Mucosa of rectum (tissue), 2 donors: ENCODE measurements at regions not wholly inside any gene's neighbourhood (a gene's known extent, or its start where the extent isn't known, plus 50 kb on each side); places are given as distances from the start of the nearest gene placed in this dataset.

Experiments
- H3K27ac ChIP-seq, 2 donors: one replicate each; pipeline ENCODE4 v1.7.0; 2013; ENCODE audit warnings: inconsistent platforms in 2 of 2, low read depth in 2 of 2, low read length in 2 of 2
- H3K27me3 ChIP-seq, 2 donors: one replicate each; pipeline ENCODE4 v1.7.0; 2013; ENCODE audit warnings: low read length in 2 of 2; ENCODE audit not compliant: control insufficient read depth in 2 of 2, insufficient read depth in 2 of 2
- H3K36me3 ChIP-seq, 2 donors: one replicate each; pipeline ENCODE4 v1.7.0; 2013; ENCODE audit warnings: low read length in 2 of 2; ENCODE audit not compliant: control insufficient read depth in 2 of 2, insufficient read depth in 2 of 2
- H3K4me1 ChIP-seq, 2 donors: one replicate each; pipeline ENCODE4 v1.7.0; 2013; ENCODE audit warnings: low read length in 2 of 2, mild to moderate bottlenecking in 1 of 2; ENCODE audit not compliant: control insufficient read depth in 2 of 2, insufficient read depth in 2 of 2
- H3K4me3 ChIP-seq, 2 donors: one replicate each; pipeline ENCODE4 v1.7.0; 2013; ENCODE audit warnings: low read length in 2 of 2
- H3K9ac ChIP-seq, 2 donors: one replicate each; pipeline ENCODE4 v1.7.0; 2013; ENCODE audit warnings: low read length in 2 of 2, low read depth in 1 of 2, mild to moderate bottlenecking in 1 of 2
- H3K9me3 ChIP-seq, 2 donors: one replicate each; pipeline ENCODE4 v1.7.0; 2013; ENCODE audit warnings: low read length in 2 of 2; ENCODE audit not compliant: control insufficient read depth in 2 of 2
- donor health status: healthy.
- donor health status: Normal muscosa, but diverticular disease.

- no peaks in the 10 kb centered on the region for H3K4me1 ChIP-seq
- H3K27ac ChIP-seq, result no peak overlapping the region
These were observed 1425.7 kb upstream of the TENM3 start for GRCh38 chr4:180817529-180817928.

GRCh38 chr4:180823108-180823507 lies 1420.1 kb upstream of the TENM3 start:
- Histone ChIP-seq H3K36me3 (no peaks in the 10 kb centered on the region), H3K27ac (no peak overlapping the region), H3K9me3 (no peaks in the 10 kb centered on the region)

More at GRCh38 chr4:180817529-180817928, 1425.7 kb upstream of the TENM3 start:
- Histone ChIP-seq H3K27me3 (no peaks in the 10 kb centered on the region), H3K9ac (no peak overlapping the region), H3K9me3 (no peaks in the 10 kb centered on the region), H3K4me3 (no peak overlapping the region), H3K36me3 (no peaks in the 10 kb centered on the region)

GRCh38 chr4:180827232-180828009 lies 1415.8 kb upstream of the TENM3 start:
- H3K27ac ChIP-seq, result no peak overlapping the region
- peak overlapping the region; percentile 46 to 54 for H3K4me3 ChIP-seq
- no peak overlapping the region for H3K9ac ChIP-seq
- no peaks in the 10 kb centered on the region for H3K9me3 ChIP-seq
- no peaks in the 10 kb centered on the region for H3K36me3 ChIP-seq
- H3K27me3 ChIP-seq, result no peaks in the 10 kb centered on the region
- H3K4me1 ChIP-seq, result no peaks in the 10 kb centered on the region

More at GRCh38 chr4:180823108-180823507, 1420.1 kb upstream of the TENM3 start:
- no peak overlapping the region for H3K4me3 ChIP-seq
- no peak overlapping the region for H3K9ac ChIP-seq
- no peaks in the 10 kb centered on the region for H3K27me3 ChIP-seq
- H3K4me1 ChIP-seq, result no peaks in the 10 kb centered on the region

GRCh38 chr4:180828455-180829018 lies 1414.7 kb upstream of the TENM3 start:
- Histone ChIP-seq H3K9me3 (no peaks in the 10 kb centered on the region), H3K27me3 (no peaks in the 10 kb centered on the region), H3K9ac (no peak overlapping the region), H3K4me1 (no peaks in the 10 kb centered on the region), H3K36me3 (no peaks in the 10 kb centered on the region), H3K4me3 (no peak overlapping the region), H3K27ac (no peak overlapping the region)

- no peaks in the 10 kb centered on the region for H3K27me3 ChIP-seq
- H3K4me3 ChIP-seq, result no peak overlapping the region
- no peak overlapping the region for H3K27ac ChIP-seq
- no peaks in the 10 kb centered on the region for H3K9me3 ChIP-seq
- H3K36me3 ChIP-seq, result no peaks in the 10 kb centered on the region
- no peak overlapping the region for H3K9ac ChIP-seq
- no peaks in the 10 kb centered on the region for H3K4me1 ChIP-seq
These were observed 1411.1 kb upstream of the TENM3 start for GRCh38 chr4:180832073-180832472.

DNA sequence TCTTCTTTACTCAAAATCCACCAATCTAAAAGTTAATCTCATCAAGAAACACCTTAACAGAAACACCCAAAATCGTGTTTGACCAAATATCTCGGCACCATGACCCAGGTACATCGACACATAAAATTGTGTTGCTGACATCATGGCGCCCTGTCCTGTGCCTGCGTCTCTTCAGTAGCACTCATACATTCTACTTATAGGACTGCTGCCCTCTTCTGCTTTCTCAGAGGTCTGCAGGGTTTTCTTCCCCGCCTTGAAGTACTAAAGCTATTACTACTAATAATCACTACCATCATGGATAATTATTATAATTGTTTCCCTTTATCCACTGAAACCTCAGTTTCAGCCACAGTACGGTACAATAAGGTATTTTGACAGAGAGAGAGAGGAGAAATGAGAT lies 1403.1 kb upstream of the TENM3 start:
- Histone ChIP-seq H3K4me3 (no peak overlapping the region), H3K27me3 (no peaks in the 10 kb centered on the region), H3K27ac (no peak overlapping the region), H3K4me1 (no peaks in the 10 kb centered on the region), H3K36me3 (no peaks in the 10 kb centered on the region), H3K9ac (no peak overlapping the region), H3K9me3 (no peaks in the 10 kb centered on the region)

- H3K9me3 ChIP-seq, result no peaks in the 10 kb centered on the region
- no peak overlapping the region for H3K9ac ChIP-seq
- no peak overlapping the region for H3K27ac ChIP-seq
- H3K36me3 ChIP-seq, result no peaks in the 10 kb centered on the region
- H3K27me3 ChIP-seq, result no peaks in the 10 kb centered on the region
- no peaks in the 10 kb centered on the region for H3K4me1 ChIP-seq
- no peak overlapping the region for H3K4me3 ChIP-seq
These were observed 1392.8 kb upstream of the TENM3 start for GRCh38 chr4:180850318-180850940.

DNA sequence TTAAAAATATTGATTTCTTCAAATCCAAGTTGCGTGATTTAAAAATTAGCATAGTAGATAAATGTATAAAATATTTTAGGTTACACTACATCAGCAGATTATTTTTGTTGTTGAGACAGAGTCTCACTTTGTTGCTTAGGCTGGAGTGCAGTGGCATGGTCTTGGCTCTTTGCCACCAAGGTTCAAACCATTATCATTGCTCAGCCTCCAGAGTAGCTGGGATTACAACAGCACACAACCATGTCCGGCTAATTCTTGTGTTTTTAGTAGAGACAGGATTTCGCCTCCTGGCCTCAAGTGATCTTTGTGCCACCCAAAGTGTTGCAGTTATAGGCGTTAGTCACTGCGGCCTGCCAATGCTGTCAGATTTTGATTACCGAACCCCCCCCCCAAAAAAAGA lies 1390.5 kb upstream of the TENM3 start:
- Histone ChIP-seq H3K4me1 (no peaks in the 10 kb centered on the region), H3K4me3 (no peak overlapping the region), H3K9ac (no peak overlapping the region), H3K9me3 (no peaks in the 10 kb centered on the region), H3K36me3 (no peaks in the 10 kb centered on the region), H3K27me3 (no peaks in the 10 kb centered on the region), H3K27ac (no peak overlapping the region)

GRCh38 chr4:180855184-180855583 lies 1388.0 kb upstream of the TENM3 start:
- Histone ChIP-seq H3K9ac (no peak overlapping the region), H3K36me3 (no peaks in the 10 kb centered on the region), H3K4me3 (no peak overlapping the region), H3K4me1 (no peaks in the 10 kb centered on the region), H3K27ac (no peak overlapping the region), H3K9me3 (no peaks in the 10 kb centered on the region), H3K27me3 (no peaks in the 10 kb centered on the region)

- no peaks in the 10 kb centered on the region for H3K36me3 ChIP-seq
- H3K9ac ChIP-seq, result no peak overlapping the region
- H3K9me3 ChIP-seq, result no peaks in the 10 kb centered on the region
- no peak overlapping the region for H3K27ac ChIP-seq
- no peak overlapping the region for H3K4me3 ChIP-seq
- no peaks in the 10 kb centered on the region for H3K4me1 ChIP-seq
- H3K27me3 ChIP-seq, result no peaks in the 10 kb centered on the region
These were observed 1383.0 kb upstream of the TENM3 start for GRCh38 chr4:180860089-180860720.
